Mammary epithelial cell (primary cell): ENCODE measurements at regions not wholly inside any gene's neighbourhood (a gene's known extent, or its start where the extent isn't known, plus 50 kb on each side); places are given as distances from the start of the nearest gene placed in this dataset.

Experiments
- EZH2 ChIP-seq: IDR thresholded peaks from 2 replicates; pipeline ENCODE4 v1.6.1; 2012; ENCODE audit warnings: low read length, inconsistent platforms, borderline replicate concordance
- TF ChIP-seq, protein P1 (sequence below), 2 donors: IDR thresholded peaks in 1 of 2; conservative IDR thresholded peaks in 1 of 2; 2 replicates each; pipeline ENCODE4 v1.5.1; 2011 to 2012; ENCODE audit warnings: inconsistent platforms in 2 of 2, low read length in 2 of 2, mild to moderate bottlenecking in 2 of 2, control low read depth in 1 of 2, low read depth in 1 of 2; ENCODE audit not compliant: insufficient read depth in 1 of 2; ENCODE audit errors: extremely low read depth in 1 of 2

DNA sequence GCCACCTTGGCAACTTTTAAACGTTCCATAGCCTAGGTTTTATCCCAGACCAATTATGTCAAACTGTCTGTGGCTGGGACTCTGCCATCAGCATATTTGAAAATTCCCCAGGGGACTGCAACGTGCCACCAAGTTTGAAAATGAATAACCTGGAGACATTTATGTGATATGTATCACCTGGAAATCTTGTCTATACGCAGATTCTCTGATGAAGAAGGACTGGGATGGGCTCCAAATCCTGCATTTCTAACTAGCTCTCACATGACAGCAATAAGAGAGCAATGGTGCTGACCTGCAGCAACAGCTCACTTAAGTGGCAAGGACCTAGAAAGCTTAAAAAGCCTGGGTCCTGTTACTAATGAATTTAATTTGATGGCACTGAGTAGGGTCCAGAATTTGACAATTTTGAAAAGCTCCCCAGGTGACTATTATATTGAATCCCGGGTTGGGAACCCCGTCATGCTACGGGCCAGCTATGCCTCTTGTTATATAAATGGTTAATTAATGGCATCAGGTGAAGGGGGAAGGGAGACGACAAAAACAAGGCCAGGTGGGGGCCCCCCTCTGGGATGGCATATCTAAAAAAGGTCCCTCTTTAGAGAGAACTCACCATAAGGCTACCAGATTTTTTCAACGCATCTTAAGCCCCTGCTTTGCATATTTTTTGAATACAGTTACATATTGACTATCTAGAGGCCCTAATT, 213.7 kb downstream of the ZIC5 start:
- TF ChIP-seq EZH2: no peak
- TF ChIP-seq, protein P1, sequence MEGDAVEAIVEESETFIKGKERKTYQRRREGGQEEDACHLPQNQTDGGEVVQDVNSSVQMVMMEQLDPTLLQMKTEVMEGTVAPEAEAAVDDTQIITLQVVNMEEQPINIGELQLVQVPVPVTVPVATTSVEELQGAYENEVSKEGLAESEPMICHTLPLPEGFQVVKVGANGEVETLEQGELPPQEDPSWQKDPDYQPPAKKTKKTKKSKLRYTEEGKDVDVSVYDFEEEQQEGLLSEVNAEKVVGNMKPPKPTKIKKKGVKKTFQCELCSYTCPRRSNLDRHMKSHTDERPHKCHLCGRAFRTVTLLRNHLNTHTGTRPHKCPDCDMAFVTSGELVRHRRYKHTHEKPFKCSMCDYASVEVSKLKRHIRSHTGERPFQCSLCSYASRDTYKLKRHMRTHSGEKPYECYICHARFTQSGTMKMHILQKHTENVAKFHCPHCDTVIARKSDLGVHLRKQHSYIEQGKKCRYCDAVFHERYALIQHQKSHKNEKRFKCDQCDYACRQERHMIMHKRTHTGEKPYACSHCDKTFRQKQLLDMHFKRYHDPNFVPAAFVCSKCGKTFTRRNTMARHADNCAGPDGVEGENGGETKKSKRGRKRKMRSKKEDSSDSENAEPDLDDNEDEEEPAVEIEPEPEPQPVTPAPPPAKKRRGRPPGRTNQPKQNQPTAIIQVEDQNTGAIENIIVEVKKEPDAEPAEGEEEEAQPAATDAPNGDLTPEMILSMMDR (conservative IDR thresholded peaks at IDR 0.05 in 1 of 2, IDR thresholded peaks at IDR 0.05 in 1 of 2; ENCODE audit: extremely low read depth in 1 of 2, insufficient read depth in 1 of 2, low read depth in 1 of 2, low read length in 2 of 2): no peak
